ENCODE measurements at regions not wholly inside any gene's neighbourhood (a gene's known extent, or its start where the extent isn't known, plus 50 kb on each side); places are given as distances from the start of the nearest gene placed in this dataset.

DNA sequence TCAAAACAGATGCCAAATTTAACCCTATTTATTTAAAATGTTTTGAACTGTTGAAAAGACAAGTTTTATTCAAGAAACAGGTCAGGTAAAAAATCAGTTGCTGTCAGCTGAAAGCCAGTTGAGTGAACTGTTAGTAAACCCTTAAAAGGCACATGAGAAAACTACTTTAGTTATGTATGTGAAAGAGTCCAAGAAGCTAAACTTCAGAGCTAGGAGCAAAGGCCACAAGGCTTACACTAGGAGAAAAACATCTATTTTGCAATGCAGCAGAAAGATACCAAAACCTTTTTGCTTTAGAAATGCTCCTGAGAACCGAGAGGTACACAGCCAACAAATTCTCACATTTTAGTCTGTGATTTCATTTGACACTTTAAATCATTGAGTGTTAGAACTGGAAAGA, 375.2 kb downstream of the FSCB start:
- FAIRE-seq (no peak), DNase-seq (ENCODE audit: low read depth) (no peak)
- H3K4me3 ChIP-seq (ENCODE audit: low read depth, low read length), result no peak overlapping the region
- H3K36me3 ChIP-seq (ENCODE audit: control insufficient read depth, insufficient read depth, low read length), result no peaks in the 10 kb centered on the region
- no peaks in the 10 kb centered on the region for H3K27me3 ChIP-seq (ENCODE audit: control insufficient read depth, insufficient read depth, low read length)
- TF ChIP-seq CTCF (IDR thresholded peaks at IDR 0.05; ENCODE audit: insufficient read depth, low read length, severe bottlenecking), result no peak

- no peaks in the 10 kb centered on the region for H3K27me3 ChIP-seq (ENCODE audit: control insufficient read depth, insufficient read depth, low read length)
- H3K4me3 ChIP-seq (ENCODE audit: low read depth, low read length), result no peak overlapping the region
- no peaks in the 10 kb centered on the region for H3K36me3 ChIP-seq (ENCODE audit: control insufficient read depth, insufficient read depth, low read length)
- no peak for FAIRE-seq
- TF ChIP-seq CTCF (IDR thresholded peaks at IDR 0.05; ENCODE audit: insufficient read depth, low read length, severe bottlenecking), result no peak
- DNase-seq (ENCODE audit: low read depth), result no peak
Measured at GRCh38 chr14:44113769-44114730, 393.0 kb downstream of the FSCB start.

DNA sequence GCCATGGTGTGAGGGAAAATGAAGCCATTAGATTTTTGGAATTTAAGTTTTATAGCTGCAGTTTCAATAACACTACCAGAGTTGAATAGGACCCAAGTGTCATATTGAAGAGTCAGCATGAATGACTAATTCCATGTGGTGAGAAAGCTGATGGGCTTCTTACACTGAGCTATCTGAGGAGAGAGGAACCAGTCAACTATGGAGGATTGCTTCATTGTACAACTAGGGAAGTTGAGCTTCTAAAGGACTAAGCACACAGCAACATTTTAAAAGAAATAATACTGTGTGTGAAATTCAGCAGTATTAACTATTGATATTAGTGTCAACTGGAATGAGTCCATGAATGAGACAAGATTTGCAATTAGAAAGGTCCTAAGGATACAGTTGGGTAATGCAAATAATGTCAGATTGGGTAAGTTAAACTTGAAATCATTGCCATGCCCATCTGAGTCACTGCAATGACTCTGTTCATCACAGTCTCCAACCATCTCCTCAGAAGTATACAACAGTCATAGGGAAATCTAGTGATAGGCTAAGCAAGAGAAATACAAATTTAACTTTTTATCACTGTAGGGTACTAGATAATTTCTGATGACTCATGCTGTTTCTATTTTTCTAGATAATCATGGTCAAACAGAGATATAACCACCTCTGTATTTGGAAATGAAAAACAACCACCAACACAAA, 394.2 kb downstream of the FSCB start:
- FAIRE-seq, result no peak
- H3K36me3 ChIP-seq (ENCODE audit: control insufficient read depth, insufficient read depth, low read length), result no peaks in the 10 kb centered on the region
- TF ChIP-seq CTCF (IDR thresholded peaks at IDR 0.05; ENCODE audit: insufficient read depth, low read length, severe bottlenecking), result no peak
- H3K27me3 ChIP-seq (ENCODE audit: control insufficient read depth, insufficient read depth, low read length), result no peaks in the 10 kb centered on the region
- no peak overlapping the region for H3K4me3 ChIP-seq (ENCODE audit: low read depth, low read length)
- DNase-seq (ENCODE audit: low read depth), result peak; percentile 60

GRCh38 chr14:44109036-44109435, 398.0 kb downstream of the FSCB start:
- no peak overlapping the region for H3K4me3 ChIP-seq (ENCODE audit: low read depth, low read length)
- no peak for TF ChIP-seq CTCF (IDR thresholded peaks at IDR 0.05; ENCODE audit: insufficient read depth, low read length, severe bottlenecking)
- no peak for FAIRE-seq

DNA sequence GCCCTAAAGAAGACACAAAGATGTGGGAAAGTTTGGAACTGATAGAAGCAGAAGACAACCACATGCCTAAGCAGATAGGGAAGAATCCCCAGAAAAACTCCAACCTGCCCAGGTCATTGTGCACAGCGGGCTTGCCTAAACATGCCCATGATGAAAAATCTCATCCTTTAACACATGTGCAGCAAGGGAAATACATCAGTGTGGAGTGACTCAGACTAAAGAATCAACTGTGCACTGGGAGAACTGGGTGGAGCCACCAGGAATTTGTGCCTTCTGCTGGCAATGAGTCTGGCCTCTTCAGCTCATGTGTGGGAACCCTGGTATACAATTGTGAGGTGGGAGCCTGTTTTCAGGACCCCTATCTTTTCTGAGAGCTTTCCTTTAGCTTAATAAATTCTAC, 398.5 kb downstream of the FSCB start:
- no peak overlapping the region for H3K4me3 ChIP-seq (ENCODE audit: low read depth, low read length)
- TF ChIP-seq CTCF (IDR thresholded peaks at IDR 0.05; ENCODE audit: insufficient read depth, low read length, severe bottlenecking), result no peak
- no peaks in the 10 kb centered on the region for H3K27me3 ChIP-seq (ENCODE audit: control insufficient read depth, insufficient read depth, low read length)
- no peaks in the 10 kb centered on the region for H3K36me3 ChIP-seq (ENCODE audit: control insufficient read depth, insufficient read depth, low read length)
- FAIRE-seq, result peak; percentile 47
- DNase-seq (ENCODE audit: low read depth), result peak; percentile 87

More at GRCh38 chr14:44109036-44109435, 398.0 kb downstream of the FSCB start:
- Histone ChIP-seq H3K27me3 (ENCODE audit: control insufficient read depth, insufficient read depth, low read length) (no peaks in the 10 kb centered on the region), H3K36me3 (ENCODE audit: control insufficient read depth, insufficient read depth, low read length) (no peaks in the 10 kb centered on the region)
- peak; percentile 17 for DNase-seq (ENCODE audit: low read depth)
